HG03139 (cell line): ENCODE measurements at regions not wholly inside any gene's neighbourhood (a gene's known extent, or its start where the extent isn't known, plus 50 kb on each side); places are given as distances from the start of the nearest gene placed in this dataset.

Experiments
- ATAC-seq: cut with Tn5 transposase; IDR thresholded peaks from one replicate; pipeline ENCODE4 v1.9.1; 2021; ENCODE audit not compliant: unreplicated experiment

DNA sequence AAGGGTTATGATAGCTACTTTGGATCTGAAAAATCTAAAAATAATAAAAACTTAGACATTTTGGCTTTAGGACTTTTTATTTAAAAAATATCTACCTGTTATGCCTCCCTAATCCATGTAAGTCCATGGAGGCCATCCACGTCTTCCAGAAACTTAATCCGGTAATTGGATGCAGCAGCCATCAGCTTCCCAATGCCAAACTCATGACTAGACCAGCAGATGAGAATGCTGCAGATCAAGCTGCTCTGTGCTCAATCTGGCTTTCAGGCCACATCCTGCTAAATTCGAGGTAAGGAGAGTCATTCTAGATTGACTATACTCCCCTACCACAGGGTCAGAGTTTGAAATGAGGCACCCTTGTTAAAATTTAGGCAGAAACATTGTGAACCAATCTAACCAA lies 168.5 kb upstream of the TCERG1L start:
- ATAC-seq: no peak

DNA sequence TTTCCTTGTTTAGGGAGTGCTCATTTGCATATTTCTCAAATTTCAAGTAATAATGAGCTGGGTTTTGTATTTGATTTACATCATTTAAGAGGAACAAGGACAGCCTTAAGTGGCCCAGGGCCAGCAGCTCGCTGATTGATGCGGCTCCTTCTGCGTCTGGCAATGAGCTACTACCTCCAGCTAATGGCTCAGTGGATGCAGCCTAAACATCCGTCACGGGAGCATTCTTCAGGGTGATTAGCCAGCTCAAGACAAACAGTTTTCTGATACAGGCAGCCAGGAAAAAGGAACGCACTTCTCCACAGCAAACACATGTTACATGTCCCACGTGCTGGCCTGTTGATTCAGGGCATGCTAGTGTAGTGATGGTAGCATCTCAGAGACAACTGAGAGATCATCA lies 169.3 kb upstream of the TCERG1L start:
- no peak for ATAC-seq

DNA sequence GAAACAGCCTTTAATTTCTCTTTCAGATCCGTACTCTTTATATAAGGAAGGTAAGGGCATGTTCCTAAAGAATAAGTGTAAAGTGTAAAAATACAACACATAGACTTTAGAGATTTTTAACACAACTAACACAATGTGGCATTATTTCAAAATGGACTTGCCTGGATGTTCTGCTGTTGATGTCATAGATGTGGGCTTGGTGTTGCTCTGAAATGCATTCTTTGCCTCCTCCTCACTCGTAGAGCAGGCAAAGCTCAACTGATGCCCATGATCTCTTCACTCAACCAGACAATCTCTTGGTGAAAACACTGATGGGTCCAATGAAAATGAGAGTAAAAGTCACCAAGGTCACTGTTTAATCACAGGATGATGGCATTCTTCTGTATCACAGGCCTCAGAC lies 174.2 kb upstream of the TCERG1L start:
- ATAC-seq: no peak

DNA sequence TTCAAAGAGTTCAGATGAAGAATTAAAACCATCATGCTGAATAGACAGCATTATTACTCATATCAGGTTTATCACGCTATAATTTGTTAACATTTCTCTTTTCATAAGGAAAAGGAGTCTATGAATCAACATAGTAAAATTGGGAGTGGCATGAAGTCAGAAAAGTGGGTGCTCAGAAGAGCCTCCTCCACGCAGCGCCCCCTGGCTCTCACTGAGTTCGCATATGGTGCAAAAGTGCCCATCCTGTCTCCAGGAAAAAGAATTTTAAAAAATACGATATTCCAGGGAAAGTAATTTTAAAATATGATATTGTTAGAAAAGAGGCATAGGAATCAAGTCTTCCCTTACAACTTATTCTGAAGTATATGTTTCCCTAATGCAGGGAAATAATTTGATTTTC lies 176.3 kb upstream of the TCERG1L start:
- ATAC-seq: no peak

DNA sequence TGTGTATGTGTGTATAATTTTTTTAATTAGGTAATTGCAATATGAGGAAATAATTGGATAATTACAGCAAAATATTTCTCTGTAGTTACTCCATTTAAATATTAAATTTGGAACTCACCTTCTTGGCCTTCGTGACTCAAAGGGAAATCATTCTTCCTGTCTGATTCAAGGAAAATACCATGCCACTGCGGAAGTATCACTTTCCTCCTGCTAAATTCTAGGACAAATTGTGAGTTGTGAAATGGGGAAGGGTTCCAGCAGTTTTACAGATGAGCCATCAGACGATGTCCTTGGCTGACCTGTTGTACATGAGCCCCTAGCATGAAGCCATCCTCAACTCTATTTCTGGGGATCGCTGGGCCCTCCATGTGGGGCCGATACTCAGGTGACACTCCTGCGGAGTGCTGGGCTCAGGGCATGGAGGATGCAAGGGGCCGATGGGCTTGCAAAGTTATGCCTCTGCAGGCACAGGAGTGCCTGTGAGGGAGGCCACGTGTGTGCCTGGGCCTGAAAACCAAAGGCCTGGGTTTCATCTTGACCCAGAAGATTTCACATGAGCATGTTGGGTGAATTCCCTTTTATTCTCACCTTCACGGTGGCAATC lies 179.6 kb upstream of the TCERG1L start:
- no peak for ATAC-seq

DNA sequence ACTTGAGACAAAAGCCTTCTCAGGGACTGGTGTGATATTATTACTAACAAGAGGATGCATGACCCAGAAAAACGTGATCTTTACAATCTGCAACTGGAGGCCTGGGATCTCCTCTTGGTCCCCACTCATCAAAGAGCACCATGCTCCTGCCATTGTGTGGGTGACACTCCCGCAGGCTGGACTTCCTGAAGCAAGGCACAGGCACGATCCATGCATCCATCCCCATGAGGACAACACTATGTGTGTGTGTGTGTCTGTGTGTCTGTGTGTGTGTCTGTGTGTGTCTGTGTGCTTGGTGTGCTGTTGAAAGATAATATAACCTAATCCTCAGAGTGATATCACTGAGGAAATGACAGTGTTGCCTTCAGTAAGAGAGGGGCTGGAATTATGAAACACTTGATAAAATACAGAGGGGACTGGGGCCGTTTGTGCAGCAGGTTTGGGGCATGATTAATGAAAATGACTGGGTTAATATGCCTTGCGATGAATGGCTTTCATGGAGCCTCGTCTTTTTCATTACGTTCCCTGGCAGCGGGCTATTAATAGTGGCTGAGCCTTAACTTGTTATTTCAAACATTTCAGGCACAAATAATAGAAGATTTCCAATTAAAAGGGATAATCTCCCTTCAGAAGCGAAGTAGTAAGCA lies 180.8 kb upstream of the TCERG1L start:
- ATAC-seq: no peak

DNA sequence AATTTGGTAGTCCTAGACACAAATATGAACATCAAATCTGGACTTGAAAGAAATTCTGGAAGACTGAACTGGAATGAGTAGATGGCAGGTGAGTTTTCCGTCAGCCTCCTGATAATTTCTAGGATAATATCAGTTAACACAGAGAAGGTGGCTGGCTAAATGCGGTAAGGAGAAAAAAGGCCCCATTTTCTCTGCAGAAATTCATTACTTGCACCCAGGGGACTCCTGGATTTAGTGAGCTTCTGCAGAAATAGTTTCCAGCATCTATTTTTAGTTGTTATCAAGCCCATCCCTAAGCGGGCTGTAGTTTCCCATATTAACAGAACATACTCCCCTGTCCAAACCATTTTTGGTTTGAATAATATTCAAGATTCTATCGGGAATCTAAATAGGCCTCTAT lies 181.9 kb upstream of the TCERG1L start:
- ATAC-seq: no peak

DNA sequence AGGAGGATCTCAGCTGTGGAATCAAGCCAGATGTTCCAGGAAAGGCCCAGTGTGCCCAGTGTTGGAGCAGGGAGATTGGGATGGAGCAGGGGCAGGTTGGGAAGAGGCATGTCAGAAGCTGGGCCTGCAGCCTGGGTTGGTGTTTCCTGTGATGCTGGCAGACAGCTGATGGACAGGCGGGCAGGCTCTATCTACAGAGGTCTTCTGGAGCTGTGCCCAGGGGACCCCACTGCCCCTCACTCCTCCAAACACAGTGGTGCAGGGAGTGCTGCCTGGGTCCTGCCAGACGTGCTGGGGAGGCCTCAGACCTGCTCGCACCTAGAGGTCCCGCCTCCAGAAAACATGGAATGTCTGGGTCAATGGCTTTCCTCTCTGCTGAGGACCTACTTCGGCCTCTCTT lies 182.9 kb upstream of the TCERG1L start:
- no peak for ATAC-seq

DNA sequence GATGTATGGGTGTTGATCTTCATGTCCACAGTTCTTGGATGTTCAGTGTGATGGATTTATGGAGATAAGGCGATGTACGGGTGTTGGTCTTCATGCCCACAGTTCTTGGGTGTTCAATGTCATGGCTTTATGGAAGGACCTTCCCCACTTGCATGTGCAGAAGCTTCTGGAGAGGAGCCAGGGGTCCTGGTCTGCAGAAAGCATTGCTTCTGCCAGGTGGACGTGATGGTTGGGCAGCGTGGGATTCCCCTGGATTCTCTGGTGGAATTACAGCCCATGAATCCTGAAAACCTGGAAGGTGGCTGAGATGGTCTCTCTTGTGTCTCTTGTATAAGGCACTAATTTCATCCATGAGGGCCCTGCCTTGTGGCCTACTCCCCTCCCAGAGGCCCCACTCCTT lies 183.7 kb upstream of the TCERG1L start:
- no peak for ATAC-seq

DNA sequence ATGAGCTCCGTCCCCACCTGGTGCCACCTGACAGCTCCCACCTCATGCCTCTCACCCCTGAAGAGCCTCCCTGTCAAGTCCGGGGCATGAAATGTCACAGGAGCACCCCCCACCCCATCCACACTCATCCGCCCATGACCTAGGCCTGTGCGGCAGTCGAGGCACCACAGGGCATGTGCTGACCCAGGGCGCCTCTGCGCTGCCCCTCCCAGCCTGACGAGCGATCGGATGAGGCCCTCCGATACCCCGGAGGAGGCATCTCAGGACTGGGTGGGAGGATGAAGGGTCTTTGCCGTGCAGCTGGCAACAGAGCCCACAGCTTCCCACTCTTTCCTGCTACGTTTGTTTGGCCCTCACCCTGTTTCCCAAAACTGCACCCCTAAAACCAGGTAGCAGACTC lies 184.4 kb upstream of the TCERG1L start:
- ATAC-seq: no peak

DNA sequence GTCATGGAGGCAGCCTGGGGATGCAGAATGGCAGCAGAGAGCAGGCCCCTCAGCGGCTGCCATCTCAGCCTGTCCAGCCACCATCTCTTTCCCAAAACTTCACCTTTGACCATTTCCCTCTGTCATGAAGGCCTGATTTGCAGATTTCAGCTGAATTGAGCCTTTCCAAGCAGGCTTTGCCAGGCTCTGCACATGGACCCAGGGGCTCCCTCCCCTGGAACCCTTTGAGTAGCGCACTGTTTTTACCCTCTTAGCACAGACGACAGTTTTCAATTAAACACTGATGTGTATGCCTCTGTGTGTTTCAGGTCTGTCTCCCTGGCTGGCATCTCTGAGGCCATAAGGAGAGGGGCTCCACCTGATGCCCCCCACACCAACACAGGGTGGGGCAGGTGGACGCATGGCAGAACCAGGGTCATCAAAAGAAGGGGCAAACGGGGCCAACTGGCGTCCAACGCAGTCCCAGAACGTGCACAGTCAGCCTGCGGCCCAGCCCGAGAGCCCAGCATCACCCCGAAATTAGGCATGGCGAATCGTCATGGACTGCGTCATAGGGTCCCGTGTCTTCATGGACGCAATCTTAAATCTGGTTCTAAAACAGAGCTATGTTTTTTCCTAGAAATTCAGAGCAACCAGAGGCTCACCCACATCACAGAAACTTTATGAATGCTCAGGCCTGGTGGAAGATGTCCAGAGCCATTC lies 185.0 kb upstream of the TCERG1L start:
- no peak for ATAC-seq

DNA sequence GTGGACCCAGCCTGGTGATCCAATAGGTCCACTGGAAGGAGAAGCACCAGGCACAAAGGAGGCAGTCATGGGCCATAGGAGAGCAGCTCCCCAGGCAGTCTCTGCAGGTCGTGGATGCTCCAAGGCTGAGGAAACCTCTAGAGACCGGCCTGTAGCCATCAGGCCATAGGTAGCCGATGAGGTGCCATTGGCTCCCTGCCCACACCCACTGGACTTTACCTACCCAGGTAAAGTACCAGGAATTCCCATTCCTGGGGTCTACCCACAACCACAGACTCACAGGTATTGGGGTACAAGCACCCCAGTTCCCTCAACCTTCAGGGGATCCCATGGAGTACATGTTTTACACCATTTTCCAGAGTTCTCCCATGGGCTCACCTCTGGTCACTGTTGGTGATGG lies 188.0 kb upstream of the TCERG1L start:
- no peak for ATAC-seq

DNA sequence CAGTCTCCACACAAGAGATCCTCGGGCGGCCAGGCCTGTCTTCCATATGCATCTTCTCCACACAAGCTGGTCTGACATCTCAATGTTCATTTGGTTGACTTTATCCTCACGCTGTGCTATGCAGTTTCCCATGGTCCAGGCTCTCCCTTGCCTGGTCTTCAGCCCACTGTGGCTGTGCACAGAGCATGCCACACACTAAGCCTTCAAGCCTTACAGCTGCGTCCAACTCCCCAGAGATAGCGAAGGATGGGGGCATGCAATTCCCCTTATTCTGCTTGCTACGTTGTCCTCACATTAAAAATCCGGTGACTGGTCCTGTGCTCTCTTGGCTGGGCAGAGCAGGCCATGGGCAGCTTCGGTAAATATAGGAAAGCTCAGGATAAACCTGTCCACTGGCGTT lies 188.7 kb upstream of the TCERG1L start:
- ATAC-seq: no peak

DNA sequence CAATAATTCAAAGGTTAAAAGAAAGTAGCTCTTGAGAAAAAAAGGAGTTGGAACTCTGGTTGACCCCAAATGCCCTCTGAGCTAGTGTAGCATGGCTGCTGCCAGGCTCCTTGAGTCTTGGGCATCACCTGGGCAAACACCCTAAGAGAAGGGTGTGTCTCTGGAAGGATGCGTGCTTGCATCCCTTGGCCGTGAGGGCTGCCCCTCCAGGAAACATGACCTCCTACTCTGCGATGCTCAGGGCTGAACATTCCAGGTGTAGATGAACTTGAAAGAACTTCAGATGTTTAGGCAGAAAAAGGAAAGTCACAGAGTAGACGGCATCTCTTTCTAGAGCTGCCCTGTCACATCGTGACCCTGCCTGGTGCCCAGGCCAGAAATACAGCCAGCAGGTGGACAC lies 189.4 kb upstream of the TCERG1L start:
- no peak for ATAC-seq

DNA sequence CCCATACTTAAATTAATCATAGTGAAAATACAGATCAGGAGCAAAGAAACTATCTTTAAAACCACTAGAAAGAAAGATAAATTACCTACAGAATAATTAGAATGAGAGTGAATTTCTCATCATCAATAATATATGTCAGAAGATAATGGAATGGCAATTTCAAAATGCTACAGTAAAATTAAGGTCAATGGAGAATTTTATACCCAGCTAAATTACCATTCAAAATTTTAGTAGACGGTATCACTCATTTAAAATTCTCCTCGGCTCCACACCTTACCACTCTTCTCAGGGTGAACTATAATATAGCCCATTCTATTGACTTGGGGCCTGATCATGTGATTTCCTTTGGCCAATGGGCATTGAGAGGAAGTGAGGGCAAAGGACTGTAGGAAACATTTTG lies 192.5 kb upstream of the TCERG1L start:
- ATAC-seq: no peak

DNA sequence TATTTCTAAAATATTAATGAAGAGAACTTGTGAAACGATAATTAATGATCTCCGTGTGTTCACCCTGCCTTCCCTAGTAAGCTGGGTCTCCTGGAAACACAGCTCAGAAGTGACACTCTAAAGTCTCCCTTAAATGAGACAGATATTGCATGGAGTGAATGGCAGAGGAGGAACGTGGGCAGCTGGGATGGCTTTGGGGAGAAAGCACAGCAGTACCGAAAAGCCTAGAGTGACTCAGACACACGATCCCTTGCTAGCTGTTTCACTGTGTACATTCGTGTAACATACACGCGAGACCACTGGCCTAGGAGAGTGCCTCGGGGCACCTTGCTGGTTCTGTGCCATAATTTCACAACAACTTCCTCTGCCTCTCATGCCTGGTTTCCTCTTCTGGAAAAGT lies 199.9 kb upstream of the TCERG1L start:
- no peak for ATAC-seq

DNA sequence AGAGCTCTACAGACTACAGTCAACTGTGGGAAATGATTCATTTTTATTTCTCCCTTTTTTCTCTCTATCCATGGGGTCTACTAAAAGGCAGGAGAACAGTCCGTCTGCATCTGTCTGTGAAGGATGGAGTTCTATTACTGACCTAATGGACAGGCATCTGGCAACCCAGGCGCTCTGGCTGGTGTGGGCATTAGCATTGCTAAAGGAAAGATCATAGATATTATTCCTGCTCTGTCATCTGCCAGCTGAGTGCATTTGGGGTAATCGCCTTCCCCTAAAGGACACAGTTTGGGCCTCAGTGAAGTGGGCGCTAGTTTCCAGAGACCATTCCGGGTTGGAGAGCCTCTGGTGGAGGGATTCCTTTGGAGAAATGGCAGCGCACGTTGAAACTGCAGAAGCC lies 201.3 kb upstream of the TCERG1L start:
- no peak for ATAC-seq

DNA sequence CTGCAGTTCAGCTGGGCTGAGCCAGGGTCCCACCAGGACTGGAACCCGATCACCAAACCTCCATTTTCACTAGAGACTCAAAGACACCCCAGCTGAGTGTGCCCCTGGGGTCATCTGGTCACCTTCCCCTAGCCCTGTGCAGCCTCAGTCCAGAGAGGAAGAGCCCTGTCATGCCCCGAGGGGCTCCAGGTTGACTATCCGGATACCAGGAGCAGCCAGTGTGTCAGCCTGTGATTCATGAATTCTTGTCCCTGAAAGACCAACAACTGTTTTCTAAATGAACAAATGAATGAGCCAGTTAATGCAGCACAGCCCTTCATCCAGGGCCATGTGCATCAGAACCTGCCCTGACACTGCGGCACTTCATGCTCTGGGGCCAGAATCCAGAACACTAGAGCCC lies 201.9 kb upstream of the TCERG1L start:
- no peak for ATAC-seq

DNA sequence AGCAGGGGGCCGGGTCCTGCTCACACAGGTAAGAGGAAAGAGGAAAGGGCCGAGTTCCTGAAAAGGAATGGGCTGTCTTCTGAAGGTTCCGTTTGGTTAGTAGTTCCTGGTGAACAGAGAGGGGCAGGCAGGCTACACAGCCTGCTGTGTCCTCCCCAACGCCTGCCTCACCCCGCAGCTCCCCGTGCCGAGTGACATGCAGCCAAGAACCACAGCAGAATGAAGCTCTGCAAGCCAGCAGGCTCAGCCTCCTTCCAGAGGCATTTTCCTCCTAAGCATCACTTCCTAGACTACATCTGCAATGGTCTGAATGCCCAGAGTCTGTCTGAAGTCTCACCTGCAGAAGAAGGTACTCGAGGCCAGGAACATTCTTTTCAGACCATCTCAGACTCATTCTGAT lies 202.4 kb upstream of the TCERG1L start:
- ATAC-seq: no peak

DNA sequence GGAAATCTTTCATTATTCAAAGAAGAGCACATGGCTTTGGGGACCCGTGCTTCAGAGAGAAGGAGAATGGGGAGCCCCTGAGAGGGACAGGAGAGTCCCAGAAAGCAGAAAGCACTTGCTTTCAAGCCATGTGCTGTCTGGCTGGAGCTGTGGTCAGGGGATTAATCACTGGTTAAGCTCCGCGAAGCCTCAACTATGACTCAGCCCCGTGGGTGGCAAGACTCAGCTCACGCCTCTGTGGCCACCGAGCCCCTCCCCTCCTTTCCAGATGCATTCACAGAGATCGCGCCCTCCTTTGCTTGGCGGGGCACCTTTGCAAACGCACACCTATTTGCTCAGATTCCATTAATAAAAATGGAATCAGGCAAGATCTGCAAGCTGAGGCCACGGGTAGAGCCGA lies 202.9 kb upstream of the TCERG1L start:
- no peak for ATAC-seq

DNA sequence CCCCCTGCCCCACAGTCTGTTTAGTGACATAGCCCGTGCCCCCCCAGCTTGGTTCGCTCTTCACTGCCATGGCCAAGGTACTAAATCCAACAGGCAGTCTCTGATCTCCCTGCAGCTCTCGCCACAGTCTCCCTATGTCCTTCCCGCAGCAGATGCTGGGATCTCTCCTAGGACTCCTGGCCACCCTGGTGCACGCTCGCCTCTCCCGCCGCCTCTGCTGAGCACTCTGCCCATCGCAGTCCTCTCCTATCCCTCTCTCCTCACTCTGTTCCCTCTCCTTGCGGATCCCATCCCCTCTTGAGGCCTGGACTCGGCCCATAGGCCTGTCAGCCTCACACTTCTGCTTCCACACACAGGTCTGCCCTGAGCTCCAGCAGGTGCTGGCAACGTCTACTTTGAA lies 204.8 kb upstream of the TCERG1L start:
- ATAC-seq: no peak

DNA sequence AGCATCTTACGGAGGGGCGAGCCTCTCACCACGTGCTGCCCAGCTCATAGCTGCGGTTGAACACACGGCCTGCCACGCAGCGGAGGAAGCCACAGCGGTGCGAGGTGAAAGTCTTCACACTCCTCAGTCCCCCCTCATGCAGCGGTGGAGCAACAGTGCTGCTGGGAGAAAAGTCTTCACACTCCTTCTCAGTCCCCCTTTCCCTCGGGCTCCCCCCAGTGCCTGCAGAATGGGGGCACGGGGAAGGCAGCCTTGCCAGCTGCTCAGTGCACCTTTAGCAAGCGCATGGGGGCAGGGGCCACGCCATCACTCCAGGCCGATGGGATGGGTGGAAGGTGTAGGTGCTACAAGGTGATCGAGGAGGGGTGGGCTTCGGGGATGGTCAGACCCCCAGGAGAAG lies 206.3 kb upstream of the TCERG1L start:
- no peak for ATAC-seq
